ENCODE measurements at regions not wholly inside any gene's neighbourhood (a gene's known extent, or its start where the extent isn't known, plus 50 kb on each side); places are given as distances from the start of the nearest gene placed in this dataset.
"Not testable (repeated sequence)": the region's sequence is repeated elsewhere in the genome, so short reads cannot be mapped to it uniquely, and the experiment has no call there.

GRCh38 chr1:82145656-82146055 lies 344.9 kb downstream of the ADGRL2 start:
- TF ChIP-seq ZNF274 (IDR thresholded peaks at IDR 0.05; ENCODE audit: low read depth, low read length): no peak
- no peak overlapping the region for H3K4me3 ChIP-seq (ENCODE audit: low read length)

DNA sequence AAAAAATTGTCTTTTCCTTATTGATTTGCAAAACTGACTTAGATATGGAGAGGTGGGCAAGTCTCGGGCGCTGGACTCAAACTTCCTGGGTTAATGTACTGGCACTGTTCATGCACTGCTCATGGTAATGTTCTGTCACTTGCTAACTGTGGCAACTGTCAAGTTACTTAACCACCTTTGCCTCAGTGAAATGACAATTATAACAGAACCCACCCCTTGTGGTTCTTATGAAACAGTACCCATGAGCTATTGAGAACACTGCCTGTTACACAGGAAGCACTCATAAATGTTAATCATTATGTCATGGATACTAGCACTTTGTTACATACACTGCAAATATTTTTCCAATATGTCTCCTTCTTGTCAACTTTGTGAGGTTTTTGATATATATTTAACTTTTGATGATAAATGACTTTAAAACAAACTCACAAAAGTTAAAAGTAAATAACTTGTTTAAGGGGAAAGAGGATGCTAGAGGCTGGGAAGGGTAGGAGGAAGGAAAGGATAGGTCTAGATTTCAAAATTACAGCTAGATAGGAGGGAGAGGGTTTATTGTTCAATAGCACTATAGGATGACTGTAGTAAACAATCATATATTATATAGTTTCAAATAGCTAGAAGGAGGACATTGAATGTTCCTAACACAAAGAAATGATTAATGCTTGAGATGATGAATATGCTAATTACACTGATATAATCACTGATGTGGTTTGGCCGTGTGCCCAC lies 342.5 kb downstream of the ADGRL2 start:
- no peak overlapping the region for H3K4me3 ChIP-seq (ENCODE audit: low read length)
- TF ChIP-seq ZNF274 (IDR thresholded peaks at IDR 0.05; ENCODE audit: low read depth, low read length): no peak

- no peak overlapping the region for H3K4me3 ChIP-seq (ENCODE audit: low read length)
- TF ChIP-seq ZNF274 (IDR thresholded peaks at IDR 0.05; ENCODE audit: low read depth, low read length): no peak
These were observed 340.7 kb downstream of the ADGRL2 start for GRCh38 chr1:82141390-82141789.

DNA sequence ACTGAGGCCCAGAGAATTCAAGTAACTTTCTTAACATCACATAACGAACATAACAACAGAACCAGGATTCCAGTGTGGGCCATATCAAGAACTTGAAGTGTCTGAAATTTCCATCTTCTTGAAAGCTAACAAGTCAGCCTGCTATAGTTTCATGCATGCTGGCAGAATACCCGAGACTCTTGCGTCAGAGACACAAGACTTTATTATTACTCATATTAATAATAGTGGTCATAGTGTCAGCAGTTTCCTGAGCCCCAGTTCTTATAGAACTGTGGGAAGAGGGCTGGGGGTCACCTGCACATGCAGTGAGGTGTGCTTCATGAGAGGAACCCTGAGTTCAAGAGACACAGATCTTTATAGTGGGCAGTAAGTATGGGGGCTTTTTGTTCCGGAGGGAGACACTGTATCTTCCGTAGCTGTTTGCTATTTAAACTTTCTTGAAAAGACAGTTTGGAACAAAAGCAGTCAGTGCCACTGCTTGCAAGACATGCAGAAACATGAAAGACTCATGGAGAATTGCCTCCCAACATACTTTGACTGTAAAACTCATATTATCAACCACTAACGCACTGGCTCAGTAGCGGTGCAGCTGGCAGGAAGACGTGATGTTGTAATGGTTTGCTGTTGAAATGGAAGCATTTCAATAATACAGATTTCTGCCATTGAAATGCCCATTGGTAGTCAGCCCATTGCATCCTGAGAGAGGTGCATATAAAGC lies 339.2 kb downstream of the ADGRL2 start:
- TF ChIP-seq ZNF274 (IDR thresholded peaks at IDR 0.05; ENCODE audit: low read depth, low read length): no peak
- H3K4me3 ChIP-seq (ENCODE audit: low read length): no peak overlapping the region

DNA sequence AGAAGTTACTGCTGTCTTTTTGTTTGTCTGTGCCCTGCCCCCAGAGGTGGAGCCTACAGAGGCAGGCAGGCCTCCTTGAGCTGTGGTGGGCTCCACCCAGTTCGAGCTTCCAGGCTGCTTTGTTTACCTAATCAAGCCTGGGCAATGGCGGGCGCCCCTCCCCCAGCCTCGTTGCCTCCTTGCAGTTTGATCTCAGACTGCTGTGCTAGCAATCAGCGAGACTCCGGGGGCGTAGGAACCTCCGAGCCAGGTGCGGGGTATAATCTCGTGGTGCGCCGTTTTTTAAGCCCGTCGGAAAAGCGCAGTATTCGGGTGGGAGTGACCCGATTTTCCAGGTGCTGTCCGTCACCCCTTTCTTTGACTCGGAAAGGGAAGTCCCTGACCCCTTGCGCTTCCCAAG lies 335.6 kb downstream of the ADGRL2 start:
- H3K4me3 ChIP-seq (ENCODE audit: low read length): not testable (repeated sequence)

DNA sequence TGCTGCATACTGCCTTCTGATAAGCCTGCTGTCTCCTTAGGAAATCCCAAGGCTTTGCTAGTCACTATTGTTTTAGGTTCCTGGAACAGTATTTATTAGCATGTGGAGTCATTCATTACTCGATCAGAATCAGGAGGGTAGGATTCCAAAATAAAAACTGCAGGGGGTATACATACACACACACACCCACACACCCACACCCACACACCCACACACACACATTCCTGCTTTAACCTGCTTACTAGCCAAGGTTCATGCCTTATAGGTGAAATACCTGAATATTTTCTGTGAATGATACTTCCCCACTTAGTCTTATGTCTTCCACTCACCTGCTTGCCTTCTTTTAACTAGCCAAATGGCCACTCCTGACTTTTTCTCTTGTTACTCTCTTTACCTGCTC lies 325.1 kb downstream of the ADGRL2 start:
- no peak for TF ChIP-seq ZNF274 (IDR thresholded peaks at IDR 0.05; ENCODE audit: low read depth, low read length)

GRCh38 chr1:82125119-82125518 lies 324.4 kb downstream of the ADGRL2 start:
- no peak for TF ChIP-seq ZNF274 (IDR thresholded peaks at IDR 0.05; ENCODE audit: low read depth, low read length)
- H3K4me3 ChIP-seq (ENCODE audit: low read length): no peak overlapping the region

More for the DNA sequence above, 325.1 kb downstream of the ADGRL2 start:
- no peak overlapping the region for H3K4me3 ChIP-seq (ENCODE audit: low read length)

DNA sequence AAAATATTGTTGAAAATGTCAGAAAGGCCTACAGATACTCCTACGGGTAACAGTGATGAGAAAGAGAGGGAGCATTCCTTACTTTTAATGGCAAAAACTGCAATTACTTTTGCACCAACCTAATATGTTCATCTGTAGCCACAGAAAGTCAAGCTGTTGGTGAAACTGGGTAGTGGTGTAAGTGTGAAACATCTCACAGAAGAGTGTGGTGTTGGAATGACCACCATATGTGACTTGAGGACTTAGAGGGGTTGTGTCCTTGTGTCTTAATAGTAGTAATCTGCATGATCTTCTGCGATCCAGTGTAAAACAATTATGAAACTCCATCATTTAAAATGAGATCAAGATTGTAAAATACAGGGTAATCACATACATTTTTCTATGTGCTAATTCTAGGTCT lies 320.7 kb downstream of the ADGRL2 start:
- no peak overlapping the region for H3K4me3 ChIP-seq (ENCODE audit: low read length)
- no peak for TF ChIP-seq ZNF274 (IDR thresholded peaks at IDR 0.05; ENCODE audit: low read depth, low read length)

GRCh38 chr1:82116105-82116504 lies 315.4 kb downstream of the ADGRL2 start:
- TF ChIP-seq ZNF274 (IDR thresholded peaks at IDR 0.05; ENCODE audit: low read depth, low read length): no peak
- no peak overlapping the region for H3K4me3 ChIP-seq (ENCODE audit: low read length)

DNA sequence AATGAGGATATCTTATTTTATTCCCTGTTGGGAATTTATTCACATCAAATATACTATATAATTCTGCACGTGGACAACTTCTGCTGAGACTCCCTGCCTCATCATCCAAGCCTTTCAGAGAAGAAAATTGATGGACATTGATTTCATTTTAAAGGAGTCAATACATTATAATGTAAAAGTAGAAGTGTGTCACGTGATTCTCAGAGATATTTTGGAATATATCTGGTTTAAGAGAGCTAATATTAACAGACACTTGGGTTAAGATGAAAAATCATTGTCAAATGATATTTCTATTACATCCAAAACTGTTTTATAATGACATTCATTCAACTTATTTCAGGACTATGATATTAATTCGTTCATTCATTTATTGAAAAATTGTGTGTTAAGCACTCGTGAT lies 314.2 kb downstream of the ADGRL2 start:
- TF ChIP-seq ZNF274 (IDR thresholded peaks at IDR 0.05; ENCODE audit: low read depth, low read length): no peak
- no peak overlapping the region for H3K4me3 ChIP-seq (ENCODE audit: low read length)

GRCh38 chr1:82110366-82111254 lies 309.9 kb downstream of the ADGRL2 start:
- H3K4me3 ChIP-seq (ENCODE audit: low read length): no peak overlapping the region
- TF ChIP-seq ZNF274 (IDR thresholded peaks at IDR 0.05; ENCODE audit: low read depth, low read length): no peak

GRCh38 chr1:82108843-82109242 lies 308.1 kb downstream of the ADGRL2 start:
- no peak overlapping the region for H3K4me3 ChIP-seq (ENCODE audit: low read length)
- TF ChIP-seq ZNF274 (IDR thresholded peaks at IDR 0.05; ENCODE audit: low read depth, low read length): no peak

- TF ChIP-seq ZNF274 (IDR thresholded peaks at IDR 0.05; ENCODE audit: low read depth, low read length): no peak
- H3K4me3 ChIP-seq (ENCODE audit: low read length): no peak overlapping the region
These were observed 305.9 kb downstream of the ADGRL2 start for GRCh38 chr1:82106672-82107071.

DNA sequence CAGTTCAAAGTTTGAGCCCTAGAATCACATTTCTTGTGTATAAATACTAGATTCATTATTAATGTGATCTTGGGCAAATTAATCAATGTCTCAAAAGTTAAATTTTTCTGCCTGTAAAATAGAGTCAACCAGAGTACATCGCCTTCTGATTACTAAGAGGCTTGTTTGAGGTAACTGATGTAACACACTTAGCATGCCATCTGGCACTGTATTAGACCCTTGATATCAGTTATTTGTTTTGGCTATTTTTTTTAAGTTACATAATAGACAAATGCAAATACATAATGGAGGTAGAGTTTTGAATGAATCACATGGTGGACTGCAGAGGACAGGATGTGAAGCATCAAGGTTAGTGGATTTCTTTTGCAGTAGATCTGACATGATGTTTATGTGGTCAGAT lies 298.4 kb downstream of the ADGRL2 start:
- H3K4me3 ChIP-seq (ENCODE audit: low read length): no peak overlapping the region
- TF ChIP-seq ZNF274 (IDR thresholded peaks at IDR 0.05; ENCODE audit: low read depth, low read length): no peak

DNA sequence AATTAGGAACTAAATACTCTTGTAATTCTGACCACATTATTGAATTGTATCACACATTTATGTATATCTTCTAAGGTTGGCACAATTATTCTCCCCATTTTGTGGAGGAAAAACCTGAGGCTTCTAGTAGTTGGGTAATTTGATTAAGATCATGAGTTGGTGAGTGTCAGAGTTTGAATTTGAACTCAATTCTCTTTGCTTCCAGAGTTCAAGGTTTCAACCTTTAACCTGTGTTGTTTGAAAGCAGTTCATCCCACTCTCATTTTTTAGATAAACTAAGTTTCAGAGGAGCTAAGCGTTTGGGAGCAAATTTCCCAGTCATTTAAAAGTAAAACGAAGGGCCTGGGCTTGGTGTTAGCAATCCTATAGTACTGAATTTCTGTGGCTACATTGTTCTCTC lies 293.4 kb downstream of the ADGRL2 start:
- no peak overlapping the region for H3K4me3 ChIP-seq (ENCODE audit: low read length)
- TF ChIP-seq ZNF274 (IDR thresholded peaks at IDR 0.05; ENCODE audit: low read depth, low read length): no peak

Measured in GM08714 (cell line).